OCI-LY3 (cell line): ENCODE measurements at regions not wholly inside any gene's neighbourhood (a gene's known extent, or its start where the extent isn't known, plus 50 kb on each side); places are given as distances from the start of the nearest gene placed in this dataset.

Source experiments
- EZH2phosphoT487 ChIP-seq: fragments of 200-600 bp; shearing (Covaris generic); IDR thresholded peaks from 2 replicates; pipeline ENCODE4 v1.6.1; 2018; ENCODE audit warnings: antibody characterized with exemption, mixed run types, low read depth
- TF ChIP-seq, protein P1 (sequence below): fragments of 200-600, 300-600 bp; sonication (generic); IDR thresholded peaks from 2 replicates; pipeline ENCODE4 v1.5.1; 2014; ENCODE audit warnings: antibody characterized with exemption, low read length, low read depth

DNA sequence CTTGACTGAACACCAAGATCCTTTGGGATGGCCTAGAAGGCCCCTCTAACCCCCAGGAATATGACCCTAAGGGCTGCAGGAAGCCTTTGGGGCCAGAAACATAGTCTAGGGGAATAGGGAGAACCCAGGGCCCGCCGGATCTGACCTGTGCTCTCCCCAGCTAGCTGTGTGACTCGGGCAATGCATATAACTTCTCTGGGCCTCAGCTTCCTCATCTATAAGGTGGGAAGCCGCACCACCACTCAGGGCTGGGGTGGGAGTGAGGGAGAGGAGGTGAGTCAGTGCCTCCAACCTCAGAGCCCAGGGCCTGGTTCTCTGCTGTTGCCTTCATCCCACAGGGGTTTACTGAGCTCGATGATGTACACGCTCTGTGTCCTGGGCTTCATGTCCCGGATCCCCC lies 434.4 kb downstream of the PTPRU start:
- TF ChIP-seq, protein P1, sequence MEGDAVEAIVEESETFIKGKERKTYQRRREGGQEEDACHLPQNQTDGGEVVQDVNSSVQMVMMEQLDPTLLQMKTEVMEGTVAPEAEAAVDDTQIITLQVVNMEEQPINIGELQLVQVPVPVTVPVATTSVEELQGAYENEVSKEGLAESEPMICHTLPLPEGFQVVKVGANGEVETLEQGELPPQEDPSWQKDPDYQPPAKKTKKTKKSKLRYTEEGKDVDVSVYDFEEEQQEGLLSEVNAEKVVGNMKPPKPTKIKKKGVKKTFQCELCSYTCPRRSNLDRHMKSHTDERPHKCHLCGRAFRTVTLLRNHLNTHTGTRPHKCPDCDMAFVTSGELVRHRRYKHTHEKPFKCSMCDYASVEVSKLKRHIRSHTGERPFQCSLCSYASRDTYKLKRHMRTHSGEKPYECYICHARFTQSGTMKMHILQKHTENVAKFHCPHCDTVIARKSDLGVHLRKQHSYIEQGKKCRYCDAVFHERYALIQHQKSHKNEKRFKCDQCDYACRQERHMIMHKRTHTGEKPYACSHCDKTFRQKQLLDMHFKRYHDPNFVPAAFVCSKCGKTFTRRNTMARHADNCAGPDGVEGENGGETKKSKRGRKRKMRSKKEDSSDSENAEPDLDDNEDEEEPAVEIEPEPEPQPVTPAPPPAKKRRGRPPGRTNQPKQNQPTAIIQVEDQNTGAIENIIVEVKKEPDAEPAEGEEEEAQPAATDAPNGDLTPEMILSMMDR = no peak
- no peak for TF ChIP-seq EZH2phosphoT487
